ENCODE measurements at regions not wholly inside any gene's neighbourhood (a gene's known extent, or its start where the extent isn't known, plus 50 kb on each side); places are given as distances from the start of the nearest gene placed in this dataset.

DNA sequence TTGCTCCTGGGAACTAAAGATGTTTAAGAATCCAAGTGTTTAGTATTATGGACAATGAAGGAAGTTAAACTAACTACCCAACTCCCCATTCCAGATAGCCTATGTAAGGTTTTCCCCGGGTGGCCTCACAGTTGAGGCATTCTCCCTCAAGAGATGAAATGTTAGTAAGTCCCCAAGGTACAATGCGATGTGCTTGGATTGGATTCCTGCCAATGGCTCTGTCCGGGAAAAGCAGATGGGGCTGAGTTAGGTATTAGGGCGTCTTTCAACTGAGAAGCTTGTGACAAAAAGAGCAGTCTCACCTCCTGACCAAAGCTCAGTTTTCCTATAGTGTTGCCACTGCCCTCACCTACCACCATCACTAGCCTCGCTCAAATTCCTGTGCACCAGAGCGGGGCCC, 64.8 kb upstream of the E2F7 start:
- no peak overlapping the region for H3K27ac ChIP-seq (ENCODE audit: insufficient read depth, low read depth, low read length)
- no peaks in the 10 kb centered on the region for H3K9me1 ChIP-seq (replicated peaks; ENCODE audit: control insufficient read depth, extremely low read depth, insufficient read depth, low read length)
- FAIRE-seq: no peak
- no peak for TF ChIP-seq MAX (IDR thresholded peaks at IDR 0.05; ENCODE audit: insufficient read depth, insufficient read length)
- no peak for TF ChIP-seq GATA2 (IDR thresholded peaks at IDR 0.05; ENCODE audit: insufficient read depth, insufficient read length, low read depth, low read length)
- no peak for TF ChIP-seq POLR2A (IDR thresholded peaks at IDR 0.05; ENCODE audit: low read depth, low read length)
- no peak for TF ChIP-seq MYC (IDR thresholded peaks at IDR 0.05; ENCODE audit: low read depth, low read length)
- TF ChIP-seq EZH2 (IDR thresholded peaks at IDR 0.05; ENCODE audit: borderline replicate concordance, low read depth, low read length, severe bottlenecking): no peak
- no peak for TF ChIP-seq POLR2AphosphoS5 (IDR thresholded peaks at IDR 0.05; ENCODE audit: insufficient read depth, low read depth, low read length)
- TF ChIP-seq JUN (IDR thresholded peaks at IDR 0.05; ENCODE audit: borderline replicate concordance, insufficient read depth, insufficient read length, low read depth): no peak
- no peak for TF ChIP-seq FOS (IDR thresholded peaks at IDR 0.05; ENCODE audit: borderline replicate concordance, insufficient read depth, low read length)
- TF ChIP-seq, protein P1, sequence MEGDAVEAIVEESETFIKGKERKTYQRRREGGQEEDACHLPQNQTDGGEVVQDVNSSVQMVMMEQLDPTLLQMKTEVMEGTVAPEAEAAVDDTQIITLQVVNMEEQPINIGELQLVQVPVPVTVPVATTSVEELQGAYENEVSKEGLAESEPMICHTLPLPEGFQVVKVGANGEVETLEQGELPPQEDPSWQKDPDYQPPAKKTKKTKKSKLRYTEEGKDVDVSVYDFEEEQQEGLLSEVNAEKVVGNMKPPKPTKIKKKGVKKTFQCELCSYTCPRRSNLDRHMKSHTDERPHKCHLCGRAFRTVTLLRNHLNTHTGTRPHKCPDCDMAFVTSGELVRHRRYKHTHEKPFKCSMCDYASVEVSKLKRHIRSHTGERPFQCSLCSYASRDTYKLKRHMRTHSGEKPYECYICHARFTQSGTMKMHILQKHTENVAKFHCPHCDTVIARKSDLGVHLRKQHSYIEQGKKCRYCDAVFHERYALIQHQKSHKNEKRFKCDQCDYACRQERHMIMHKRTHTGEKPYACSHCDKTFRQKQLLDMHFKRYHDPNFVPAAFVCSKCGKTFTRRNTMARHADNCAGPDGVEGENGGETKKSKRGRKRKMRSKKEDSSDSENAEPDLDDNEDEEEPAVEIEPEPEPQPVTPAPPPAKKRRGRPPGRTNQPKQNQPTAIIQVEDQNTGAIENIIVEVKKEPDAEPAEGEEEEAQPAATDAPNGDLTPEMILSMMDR (IDR thresholded peaks at IDR 0.05; ENCODE audit: extremely low read depth in 1 of 2, insufficient read depth in 1 of 2, low read depth in 1 of 2, low read length in 2 of 2): no peak
- intact Hi-C loops (cut with micrococcal nuclease) (no loop called here), dilution Hi-C loops (cut with MboI; ENCODE audit: extremely low pct_ligation_motif_present, low sequenced_read_pairs) (no loop called here)
- no peak overlapping the region for H3K4me2 ChIP-seq (ENCODE audit: insufficient read depth, low read length)
- no peak for DNase-seq (ENCODE audit: low read depth, low spot score)
- H3K36me3 ChIP-seq (ENCODE audit: control insufficient read depth in 2 of 2, extremely low read depth in 1 of 2, insufficient read depth in 2 of 2, low read length in 2 of 2): no peaks in the 10 kb centered on the region
- H3K9me3 ChIP-seq (replicated peaks; ENCODE audit: control insufficient read depth, insufficient read depth, low read length): no peaks in the 10 kb centered on the region
- H3K4me3 ChIP-seq (replicated peaks in 1 of 3; ENCODE audit: insufficient read depth in 1 of 3, low read depth in 1 of 3, low read length in 3 of 3): no peak overlapping the region
- H4K20me1 ChIP-seq (replicated peaks; ENCODE audit: control insufficient read depth, extremely low read depth, insufficient read depth, low read length): no peaks in the 10 kb centered on the region
- H3K79me2 ChIP-seq (ENCODE audit: control insufficient read depth, insufficient read depth, low read length): no peaks in the 10 kb centered on the region
- ChIA-PET CTCF (interaction anchor here (1.0 kb wide), 1 partner anchor 28 kb away, joined by 3 read pairs; no protein-coding TSS in a partner anchor), POLR2A (no interaction called here)
- peaks cover 3 to 6% of the 10 kb centered on the region in 2 experiments for H3K27me3 ChIP-seq (ENCODE audit: control insufficient read depth in 2 of 2, insufficient read depth in 2 of 2, low read length in 2 of 2)
- no peak overlapping the region for H2AFZ ChIP-seq (ENCODE audit: low read depth, low read length)
- H3K4me1 ChIP-seq (ENCODE audit: control insufficient read depth, extremely low read depth, insufficient read depth, low read length): no peaks in the 10 kb centered on the region
- no peak overlapping the region for H3K9ac ChIP-seq (replicated peaks; ENCODE audit: extremely low read depth, insufficient read depth, low read length)
- BruUV-seq (replicated peaks): no TSS peak

Measured in endothelial cell of umbilical vein (primary cell).